ENCODE measurements at regions not wholly inside any gene's neighbourhood (a gene's known extent, or its start where the extent isn't known, plus 50 kb on each side); places are given as distances from the start of the nearest gene placed in this dataset.

- Histone ChIP-seq H3K4me1 (no peaks in the 10 kb centered on the region), H3K4me3 (no peak overlapping the region), H3K27me3 (no peaks in the 10 kb centered on the region), H3K36me3 (no peaks in the 10 kb centered on the region), H3K9me3 (no peaks in the 10 kb centered on the region), H3K27ac (no peak overlapping the region)
- WGBS, 2 donors, result 29 to 42% methylated on average over 1 of the region's 1 CpG
- no peak for DNase-seq
- no peak for TF ChIP-seq CTCF (IDR thresholded peaks at IDR 0.05)
- intact Hi-C loops (cut with DNase I), result no loop called here
These were observed 695.8 kb downstream of the TUSC7 start for GRCh38 chr3:117405359-117405758.

- TF ChIP-seq POLR2A (IDR thresholded peaks at IDR 0.05), result no peak
- TF ChIP-seq CTCF (IDR thresholded peaks at IDR 0.05), result peak in 1 of 6 experiments; percentile 44
- Histone ChIP-seq H3K27me3 (no peaks in the 10 kb centered on the region), H3K36me3 (no peaks in the 10 kb centered on the region), H3K4me1 (no peaks in the 10 kb centered on the region), H3K4me3 (no peak overlapping the region), H3K9me3 (no peaks in the 10 kb centered on the region), H3K27ac (no peak overlapping the region)
- intact Hi-C loops (cut with DNase I), result no loop called here
- DNase-seq, result no peak
These were observed 697.7 kb downstream of the TUSC7 start for GRCh38 chr3:117407317-117407716.

- TF ChIP-seq CTCF (IDR thresholded peaks at IDR 0.05) (no peak), POLR2A (IDR thresholded peaks at IDR 0.05) (no peak)
- H3K9me3 ChIP-seq, result no peaks in the 10 kb centered on the region
- H3K27ac ChIP-seq, result no peak overlapping the region
- H3K4me3 ChIP-seq, result no peak overlapping the region
- no peaks in the 10 kb centered on the region for H3K4me1 ChIP-seq
- H3K27me3 ChIP-seq, result no peaks in the 10 kb centered on the region
- intact Hi-C loops (cut with DNase I), result no loop called here
- H3K36me3 ChIP-seq, result no peaks in the 10 kb centered on the region
- DNase-seq, result no peak
These were observed 699.2 kb downstream of the TUSC7 start for GRCh38 chr3:117408811-117409210.

- H3K9me3 ChIP-seq, result no peaks in the 10 kb centered on the region
- no peaks in the 10 kb centered on the region for H3K4me1 ChIP-seq
- no peak overlapping the region for H3K27ac ChIP-seq
- no peak overlapping the region for H3K4me3 ChIP-seq
- no peaks in the 10 kb centered on the region for H3K36me3 ChIP-seq
- DNase-seq, result no peak
- no peak for TF ChIP-seq POLR2A (IDR thresholded peaks at IDR 0.05)
- TF ChIP-seq CTCF (IDR thresholded peaks at IDR 0.05), result no peak
- no peaks in the 10 kb centered on the region for H3K27me3 ChIP-seq
- intact Hi-C loops (cut with DNase I), result no loop called here
- WGBS, 2 donors, result 57 to 60% methylated on average over 1 of the region's 1 CpG
These were observed 699.7 kb downstream of the TUSC7 start for GRCh38 chr3:117409256-117409655.

GRCh38 chr3:117409701-117410459 is 700.3 kb downstream of the TUSC7 start:
- H3K27me3 ChIP-seq, result no peaks in the 10 kb centered on the region
- H3K4me1 ChIP-seq, result no peaks in the 10 kb centered on the region
- no peak overlapping the region for H3K27ac ChIP-seq
- no peaks in the 10 kb centered on the region for H3K36me3 ChIP-seq
- no peak for DNase-seq
- intact Hi-C loops (cut with DNase I), result no loop called here
- 76% methylated on average over 3 of the region's 3 CpGs for whole genome bisulfite sequencing, 2 donors
- TF ChIP-seq POLR2A (IDR thresholded peaks at IDR 0.05) (no peak), CTCF (IDR thresholded peaks at IDR 0.05) (no peak)
- no peaks in the 10 kb centered on the region for H3K9me3 ChIP-seq
- H3K4me3 ChIP-seq, result no peak overlapping the region
